MCF 10A (cell line): ENCODE measurements at regions not wholly inside any gene's neighbourhood (a gene's known extent, or its start where the extent isn't known, plus 50 kb on each side); places are given as distances from the start of the nearest gene placed in this dataset.

Experiments used
- BruUV-seq: library from RNA; stranded (reverse); fragments of 400-500 nt; replicated peaks from 2 replicates; lab custom pipeline; 2021; lab: Mats Ljungman, UMichigan
- CTCF ChIA-PET: fragments of 300-600 bp; sonication (Branson Sonifier 250); formaldehyde crosslinking; extraction: SDS; loops from one replicate; lab custom pipeline; 2021; ENCODE audit warnings: antibody characterized with exemption, inconsistent platforms; lab: Yijun Ruan, JAX
- POLR2A ChIA-PET: fragments of 300-600, 350-650 bp; sonication (Branson Sonifier 250); formaldehyde crosslinking; extraction: SDS; loops from one replicate; lab custom pipeline; 2020; ENCODE audit warnings: antibody characterized with exemption, inconsistent platforms; lab: Yijun Ruan, JAX
- DNase-seq: peaks from one replicate; pipeline ENCODE4 v3.0.0-alpha.2; 2018; ENCODE audit not compliant: unreplicated experiment
- H3K27ac Mint-ChIP-seq: one replicate; pipeline ENCODE4 v1.8.0; 2022; ENCODE audit warnings: mild to moderate bottlenecking, low read depth, mixed read lengths; ENCODE audit not compliant: unreplicated experiment
- H3K27me3 Mint-ChIP-seq: one replicate; pipeline ENCODE4 v1.8.0; 2022; ENCODE audit warnings: mixed read lengths; ENCODE audit not compliant: insufficient read depth, unreplicated experiment
- H3K36me3 Mint-ChIP-seq: one replicate; pipeline ENCODE4 v1.8.0; 2022; ENCODE audit warnings: mild to moderate bottlenecking, moderate library complexity, mixed read lengths; ENCODE audit not compliant: insufficient read depth, unreplicated experiment
- H3K4me1 Mint-ChIP-seq: one replicate; pipeline ENCODE4 v1.8.0; 2022; ENCODE audit warnings: mixed read lengths; ENCODE audit not compliant: insufficient read depth, unreplicated experiment
- H3K4me3 Mint-ChIP-seq: one replicate; pipeline ENCODE4 v1.8.0; 2022; ENCODE audit warnings: mild to moderate bottlenecking, moderate library complexity, mixed read lengths; ENCODE audit not compliant: unreplicated experiment
- H3K9me3 Mint-ChIP-seq: one replicate; pipeline ENCODE4 v1.8.0; 2022; ENCODE audit warnings: mixed read lengths; ENCODE audit not compliant: unreplicated experiment
- CTCF ChIP-seq: fragments of 200-600 bp; IDR thresholded peaks from one replicate; pipeline ENCODE4 v1.8.0; 2022; ENCODE audit warnings: antibody characterized with exemption, mild to moderate bottlenecking; ENCODE audit not compliant: unreplicated experiment
- intact Hi-C: fragments of 100-400 bp; cut with micrococcal nuclease; formaldehyde crosslinking; loops from 2 replicates; pipeline ENCODE4 v1.14.1; 2022

GRCh38 chr20:6940876-6941275 lies 173.4 kb downstream of the BMP2 start:
- no peak for DNase-seq
- TF ChIP-seq CTCF: no peak
- H3K4me3 Mint-ChIP-seq: no peak overlapping the region
- BruUV-seq: no TSS peak
- no peak overlapping the region for H3K27ac Mint-ChIP-seq
- CTCF ChIA-PET: no interaction called here
- intact Hi-C loops: loop anchor here (10.0 kb wide), 1 partner anchor 116 kb away; no protein-coding TSS in a partner anchor
- no peaks in the 10 kb centered on the region for H3K36me3 Mint-ChIP-seq
- POLR2A ChIA-PET: interaction anchor here (0.6 kb wide), 1 partner anchor 53 kb away, joined by 4 read pairs; no protein-coding TSS in a partner anchor
- H3K9me3 Mint-ChIP-seq: peaks cover 4% of the 10 kb centered on the region
- no peaks in the 10 kb centered on the region for H3K27me3 Mint-ChIP-seq
- no peaks in the 10 kb centered on the region for H3K4me1 Mint-ChIP-seq

- no peaks in the 10 kb centered on the region for H3K4me1 Mint-ChIP-seq
- no peak for TF ChIP-seq CTCF
- intact Hi-C loops: loop anchor here (10.0 kb wide), 1 partner anchor 117 kb away; no protein-coding TSS in a partner anchor
These were observed 174.1 kb downstream of the BMP2 start for GRCh38 chr20:6941571-6941970.

GRCh38 chr20:6942266-6942665 lies 174.8 kb downstream of the BMP2 start:
- no peak for DNase-seq
- ChIA-PET CTCF (interaction anchor here (0.6 to 1.0 kb wide), 2 partner anchors 18 to 21 kb away, joined by 3 to 4 read pairs; no protein-coding TSS in a partner anchor), POLR2A (no interaction called here)
- intact Hi-C loops: loop anchor here (10.0 kb wide), 1 partner anchor 117 kb away; no protein-coding TSS in a partner anchor
- H3K27ac Mint-ChIP-seq: no peak overlapping the region
- H3K9me3 Mint-ChIP-seq: peaks cover 7% of the 10 kb centered on the region
- BruUV-seq: no TSS peak
- no peak overlapping the region for H3K4me3 Mint-ChIP-seq
- H3K4me1 Mint-ChIP-seq: no peaks in the 10 kb centered on the region
- H3K27me3 Mint-ChIP-seq: no peaks in the 10 kb centered on the region
- no peaks in the 10 kb centered on the region for H3K36me3 Mint-ChIP-seq
- no peak for TF ChIP-seq CTCF

More at GRCh38 chr20:6941571-6941970, 174.1 kb downstream of the BMP2 start:
- CTCF ChIA-PET: interaction anchor here (0.5 kb wide), 1 partner anchor 105 kb away, joined by 3 read pairs; no protein-coding TSS in a partner anchor
- no TSS peak for BruUV-seq
- Mint-ChIP-seq H3K36me3 (no peaks in the 10 kb centered on the region), H3K27me3 (no peaks in the 10 kb centered on the region), H3K9me3 (peaks cover 7% of the 10 kb centered on the region), H3K27ac (no peak overlapping the region), H3K4me3 (no peak overlapping the region)
- DNase-seq: no peak
- POLR2A ChIA-PET: no interaction called here

- Mint-ChIP-seq H3K4me1 (no peaks in the 10 kb centered on the region), H3K36me3 (no peaks in the 10 kb centered on the region)
- POLR2A ChIA-PET: interaction anchor here (1.4 to 2.6 kb wide), 2 partner anchors 12 to 15 kb away, joined by 4 to 10 read pairs; no protein-coding TSS in a partner anchor
These were observed 176.8 kb downstream of the BMP2 start for GRCh38 chr20:6944292-6944691.

More at GRCh38 chr20:6944292-6944691, 176.8 kb downstream of the BMP2 start:
- no peak for DNase-seq
- peaks cover 7% of the 10 kb centered on the region for H3K9me3 Mint-ChIP-seq
- H3K27ac Mint-ChIP-seq: no peak overlapping the region
- H3K4me3 Mint-ChIP-seq: no peak overlapping the region
- no peak for TF ChIP-seq CTCF
- BruUV-seq: no TSS peak
- intact Hi-C loops: loop anchor here (10.0 kb wide), 1 partner anchor 119 kb away; no protein-coding TSS in a partner anchor
- CTCF ChIA-PET: interaction anchor here (1.1 to 2.9 kb wide), 3 partner anchors 11 to 33 kb away, joined by 4 to 11 read pairs (median 4); no protein-coding TSS in a partner anchor
- H3K27me3 Mint-ChIP-seq: no peaks in the 10 kb centered on the region
